Skeletal muscle tissue (tissue), 3 donors: ENCODE measurements at regions not wholly inside any gene's neighbourhood (a gene's known extent, or its start where the extent isn't known, plus 50 kb on each side); places are given as distances from the start of the nearest gene placed in this dataset.

Source experiments
- H3K27ac ChIP-seq: one replicate; pipeline ENCODE4 v1.7.0; 2013; ENCODE audit warnings: mild to moderate bottlenecking, low read depth, low read length, inconsistent platforms
- H3K27me3 ChIP-seq, 3 donors: one replicate each; pipeline ENCODE4 v1.7.0; 2013; ENCODE audit warnings: low read length in 3 of 3; ENCODE audit not compliant: control insufficient read depth in 3 of 3, insufficient read depth in 3 of 3
- H3K36me3 ChIP-seq, 3 donors: one replicate each; pipeline ENCODE4 v1.7.0; 2013; ENCODE audit warnings: low read length in 3 of 3; ENCODE audit not compliant: control insufficient read depth in 3 of 3, insufficient read depth in 3 of 3
- H3K4me1 ChIP-seq, 3 donors: one replicate each; pipeline ENCODE4 v1.7.0; 2013; ENCODE audit warnings: low read length in 3 of 3, mild to moderate bottlenecking in 3 of 3; ENCODE audit not compliant: control insufficient read depth in 3 of 3, insufficient read depth in 3 of 3
- H3K4me3 ChIP-seq, 3 donors: one replicate each; pipeline ENCODE4 v1.7.0; 2013; ENCODE audit warnings: low read length in 3 of 3
- H3K9ac ChIP-seq, 3 donors: one replicate each; pipeline ENCODE4 v1.7.0; 2013; ENCODE audit warnings: low read length in 3 of 3, mild to moderate bottlenecking in 3 of 3, moderate library complexity in 2 of 3, low read depth in 1 of 3
- H3K9me3 ChIP-seq, 3 donors: one replicate each; pipeline ENCODE4 v1.7.0; 2013; ENCODE audit warnings: low read length in 3 of 3; ENCODE audit not compliant: control insufficient read depth in 3 of 3
- donor health status: Osteomylitis.

GRCh38 chr1:149849111-149849946, 50.0 kb upstream of the BOLA1 start:
- Histone ChIP-seq H3K4me1 (peaks cover 2 to 19% (median 15%) of the 10 kb centered on the region in 3 donors), H3K4me3 (peak overlapping the region in 2 of 3 donors; percentile 50 to 65), H3K36me3 (peaks cover 0 to 2% (median 0%) of the 10 kb centered on the region in 3 donors), H3K27ac (peak overlapping the region; percentile 3), H3K9ac (no peak overlapping the region), H3K27me3 (no peaks in the 10 kb centered on the region), H3K9me3 (no peaks in the 10 kb centered on the region)
